ENCODE measurements at regions not wholly inside any gene's neighbourhood (a gene's known extent, or its start where the extent isn't known, plus 50 kb on each side); places are given as distances from the start of the nearest gene placed in this dataset.
A peak's percentile ranks its signal among the peaks of the same experiment; 100 is the strongest.
"Not testable (repeated sequence)": the region's sequence is repeated elsewhere in the genome, so short reads cannot be mapped to it uniquely, and the experiment has no call there.

- H3K36me3 ChIP-seq (ENCODE audit: control insufficient read depth in 2 of 2, extremely low read depth in 1 of 2, insufficient read depth in 1 of 2, low read length in 1 of 2); H3K27me3 ChIP-seq (replicated peaks in 1 of 2; ENCODE audit: control insufficient read depth in 2 of 2, extremely low read depth in 1 of 2, insufficient read depth in 2 of 2, low read length in 1 of 2); H3K4me3 ChIP-seq (ENCODE audit: control insufficient read depth in 1 of 2, extremely low read depth in 1 of 2, low read length in 1 of 2); H3K9me3 ChIP-seq; H3K36me3 Mint-ChIP-seq; POLR2A ChIA-PET; H3K9me3 Mint-ChIP-seq; H3K27me3 Mint-ChIP-seq: not testable (repeated sequence)
- peak; percentile 35 to 45 (median 42) for ATAC-seq (replicated peaks in 1 of 4)
- WGBS (ENCODE audit: insufficient coverage), result 34% methylated on average over 4 of the region's 5 CpGs
- CTCF ChIA-PET, result interaction anchor here (0.6 to 3.5 kb wide), 16 partner anchors 12 to 733 kb away, joined by 3 to 29 read pairs (median 4); partner anchors contain the start of genes MRPL57 (in 2 of the 2), SKA3 (in 2 of the 2), MICU2 (in 1 of the 2) and ZDHHC20 (in 1 of the 2)
- Histone ChIP-seq H3K27ac (ENCODE audit: low read length) (peak overlapping the region; percentile 47), H3K4me1 (ENCODE audit: control insufficient read depth in 1 of 2, extremely low read depth in 1 of 2, insufficient read depth in 2 of 2, low read length in 2 of 2) (peaks cover 5 to 19% of the 10 kb centered on the region in 2 experiments)
- peak overlapping the region; percentile 85 to 90 for H3K27ac Mint-ChIP-seq
- H3K4me1 Mint-ChIP-seq, result peaks cover 21 to 24% (median 22%) of the 10 kb centered on the region in 3 donors
- DNase-seq, result peak in 26 of 35 experiments; percentile 6 to 53 (median 19)
- peak overlapping the region; percentile 82 to 88 (median 83) for H3K4me3 Mint-ChIP-seq
Measured at GRCh38 chr13:21296991-21297390, 120.5 kb downstream of the MRPL57 start.

GRCh38 chr13:21297447-21297846 is 121.0 kb downstream of the MRPL57 start:
- H3K27me3 ChIP-seq (replicated peaks in 1 of 2; ENCODE audit: control insufficient read depth in 2 of 2, extremely low read depth in 1 of 2, insufficient read depth in 2 of 2, low read length in 1 of 2), result no peaks in the 10 kb centered on the region
- H3K9me3 ChIP-seq, result no peaks in the 10 kb centered on the region
- peak overlapping the region; percentile 47 for H3K27ac ChIP-seq (ENCODE audit: low read length)
- peaks cover 5 to 19% of the 10 kb centered on the region in 2 experiments for H3K4me1 ChIP-seq (ENCODE audit: control insufficient read depth in 1 of 2, extremely low read depth in 1 of 2, insufficient read depth in 2 of 2, low read length in 2 of 2)
- Mint-ChIP-seq H3K36me3 (no peaks in the 10 kb centered on the region), H3K27me3 (no peaks in the 10 kb centered on the region), H3K4me3 (peak overlapping the region; percentile 82 to 88 (median 83)), H3K27ac (peak overlapping the region; percentile 85 to 90), H3K9me3 (no peaks in the 10 kb centered on the region), H3K4me1 (peaks cover 22 to 24% (median 22%) of the 10 kb centered on the region in 3 donors)
- DNase-seq (peak in 1 of 35 experiments; percentile 23), ATAC-seq (replicated peaks in 1 of 4) (peak in 2 of 4 experiments; percentile 2 to 5)
- no peaks in the 10 kb centered on the region for H3K36me3 ChIP-seq (ENCODE audit: control insufficient read depth in 2 of 2, extremely low read depth in 1 of 2, insufficient read depth in 1 of 2, low read length in 1 of 2)
- CTCF ChIA-PET, result interaction anchor here (0.6 to 3.5 kb wide), 16 partner anchors 12 to 733 kb away, joined by 3 to 29 read pairs (median 4); partner anchors contain the start of genes MRPL57 (in 2 of the 2), SKA3 (in 2 of the 2), MICU2 (in 1 of the 2) and ZDHHC20 (in 1 of the 2)
- POLR2A ChIA-PET, result interaction anchor here in 1 of 2 donors (0.6 kb wide), 1 partner anchor 75 kb away, joined by 3 read pairs; no protein-coding TSS in a partner anchor
- 63% methylated on average over 1 of the region's 2 CpGs for WGBS (ENCODE audit: insufficient coverage)
- H3K4me3 ChIP-seq (ENCODE audit: control insufficient read depth in 1 of 2, extremely low read depth in 1 of 2, low read length in 1 of 2), result peak overlapping the region in 1 of 2 donors; percentile 81

- H3K27ac Mint-ChIP-seq, result peak overlapping the region; percentile 85 to 90
- H3K27me3 Mint-ChIP-seq, result no peaks in the 10 kb centered on the region
- DNase-seq (peak; percentile 68 to 94 (median 81)), ATAC-seq (replicated peaks in 1 of 4) (peak; percentile 93 to 96 (median 94))
- ChIA-PET CTCF (interaction anchor here (0.5 to 3.5 kb wide), 17 partner anchors 11 to 402 kb away, joined by 3 to 29 read pairs (median 3); partner anchors contain the start of genes MRPL57 (in 2 of the 2), SKA3 (in 2 of the 2), MICU2 (in 1 of the 2) and ZDHHC20 (in 1 of the 2)), POLR2A (interaction anchor here in 1 of 2 donors (0.5 to 0.6 kb wide), 2 partner anchors 75 to 219 kb away, joined by 3 read pairs; no protein-coding TSS in a partner anchor)
- H3K9me3 Mint-ChIP-seq, result no peaks in the 10 kb centered on the region
- Histone ChIP-seq H3K9me3 (no peaks in the 10 kb centered on the region), H3K36me3 (ENCODE audit: control insufficient read depth in 2 of 2, extremely low read depth in 1 of 2, insufficient read depth in 1 of 2, low read length in 1 of 2) (peaks cover 2 to 5% of the 10 kb centered on the region in 2 donors), H3K4me1 (ENCODE audit: control insufficient read depth in 1 of 2, extremely low read depth in 1 of 2, insufficient read depth in 2 of 2, low read length in 2 of 2) (peaks cover 5 to 19% of the 10 kb centered on the region in 2 experiments), H3K4me3 (ENCODE audit: control insufficient read depth in 1 of 2, extremely low read depth in 1 of 2, low read length in 1 of 2) (peak overlapping the region; percentile 81 to 82), H3K27me3 (replicated peaks in 1 of 2; ENCODE audit: control insufficient read depth in 2 of 2, extremely low read depth in 1 of 2, insufficient read depth in 2 of 2, low read length in 1 of 2) (no peaks in the 10 kb centered on the region), H3K27ac (ENCODE audit: low read length) (peak overlapping the region; percentile 47)
- H3K36me3 Mint-ChIP-seq, result peaks cover 2% of the 10 kb centered on the region
- WGBS (ENCODE audit: insufficient coverage), result under 1% methylated on average over 73 of the region's 74 CpGs
- H3K4me1 Mint-ChIP-seq, result peaks cover 22 to 24% (median 23%) of the 10 kb centered on the region in 3 donors
- H3K4me3 Mint-ChIP-seq, result peak overlapping the region; percentile 82 to 88 (median 83)
Measured at GRCh38 chr13:21297914-21298831, 121.7 kb downstream of the MRPL57 start.

GRCh38 chr13:21304256-21304655 is 127.8 kb downstream of the MRPL57 start:
- no peaks in the 10 kb centered on the region for H3K9me3 Mint-ChIP-seq
- no peaks in the 10 kb centered on the region for H3K27me3 ChIP-seq (replicated peaks in 1 of 2; ENCODE audit: control insufficient read depth in 2 of 2, extremely low read depth in 1 of 2, insufficient read depth in 2 of 2, low read length in 1 of 2)
- H3K27me3 Mint-ChIP-seq, result no peaks in the 10 kb centered on the region
- no peak overlapping the region for H3K4me3 ChIP-seq (ENCODE audit: control insufficient read depth in 1 of 2, extremely low read depth in 1 of 2, low read length in 1 of 2)
- POLR2A ChIA-PET, result no interaction called here
- CTCF ChIA-PET, result no interaction called here
- no peaks in the 10 kb centered on the region for H3K9me3 ChIP-seq
- 80% methylated on average over 1 of the region's 6 CpGs for WGBS (ENCODE audit: insufficient coverage)
- no peak overlapping the region for H3K27ac Mint-ChIP-seq
- peaks cover 2 to 5% (median 5%) of the 10 kb centered on the region in 3 donors for H3K4me1 Mint-ChIP-seq
- DNase-seq (no peak), ATAC-seq (replicated peaks in 1 of 4) (no peak)
- peaks cover 14% of the 10 kb centered on the region for H3K36me3 Mint-ChIP-seq
- H3K4me1 ChIP-seq (ENCODE audit: control insufficient read depth in 1 of 2, extremely low read depth in 1 of 2, insufficient read depth in 2 of 2, low read length in 2 of 2), result no peaks in the 10 kb centered on the region
- no peak overlapping the region for H3K27ac ChIP-seq (ENCODE audit: low read length)
- peaks cover 5 to 7% of the 10 kb centered on the region in 2 donors for H3K36me3 ChIP-seq (ENCODE audit: control insufficient read depth in 2 of 2, extremely low read depth in 1 of 2, insufficient read depth in 1 of 2, low read length in 1 of 2)
- H3K4me3 Mint-ChIP-seq, result no peak overlapping the region

- CTCF ChIA-PET; H3K4me1 Mint-ChIP-seq; H3K27me3 Mint-ChIP-seq; POLR2A ChIA-PET; H3K27ac Mint-ChIP-seq; H3K9me3 ChIP-seq; H3K27ac ChIP-seq (ENCODE audit: low read length); H3K27me3 ChIP-seq (replicated peaks in 1 of 2; ENCODE audit: control insufficient read depth in 2 of 2, extremely low read depth in 1 of 2, insufficient read depth in 2 of 2, low read length in 1 of 2); H3K4me3 ChIP-seq (ENCODE audit: control insufficient read depth in 1 of 2, extremely low read depth in 1 of 2, low read length in 1 of 2); H3K9me3 Mint-ChIP-seq; H3K4me1 ChIP-seq (ENCODE audit: control insufficient read depth in 1 of 2, extremely low read depth in 1 of 2, insufficient read depth in 2 of 2, low read length in 2 of 2); ATAC-seq (replicated peaks in 1 of 4); H3K4me3 Mint-ChIP-seq; H3K36me3 ChIP-seq (ENCODE audit: control insufficient read depth in 2 of 2, extremely low read depth in 1 of 2, insufficient read depth in 1 of 2, low read length in 1 of 2); DNase-seq: not testable (repeated sequence)
- 83% methylated on average over 1 of the region's 12 CpGs for WGBS (ENCODE audit: insufficient coverage)
- H3K36me3 Mint-ChIP-seq, result peaks cover 24% of the 10 kb centered on the region
Measured at GRCh38 chr13:21306300-21307073, 130.0 kb downstream of the MRPL57 start.

- H3K9me3 ChIP-seq; POLR2A ChIA-PET; H3K27ac ChIP-seq (ENCODE audit: low read length); H3K27me3 Mint-ChIP-seq; H3K27me3 ChIP-seq (replicated peaks in 1 of 2; ENCODE audit: control insufficient read depth in 2 of 2, extremely low read depth in 1 of 2, insufficient read depth in 2 of 2, low read length in 1 of 2); H3K27ac Mint-ChIP-seq; H3K4me1 Mint-ChIP-seq; ATAC-seq (replicated peaks in 1 of 4); H3K4me3 Mint-ChIP-seq; CTCF ChIA-PET; H3K4me3 ChIP-seq (ENCODE audit: control insufficient read depth in 1 of 2, extremely low read depth in 1 of 2, low read length in 1 of 2); H3K9me3 Mint-ChIP-seq; H3K4me1 ChIP-seq (ENCODE audit: control insufficient read depth in 1 of 2, extremely low read depth in 1 of 2, insufficient read depth in 2 of 2, low read length in 2 of 2); DNase-seq; H3K36me3 ChIP-seq (ENCODE audit: control insufficient read depth in 2 of 2, extremely low read depth in 1 of 2, insufficient read depth in 1 of 2, low read length in 1 of 2): not testable (repeated sequence)
- peaks cover 24% of the 10 kb centered on the region for H3K36me3 Mint-ChIP-seq
- WGBS (ENCODE audit: insufficient coverage), result no CpG with 5 or more reads among the region's 12 CpGs
Measured at GRCh38 chr13:21307158-21307557, 130.7 kb downstream of the MRPL57 start.
